Jurkat, Clone E6-1 (cell line): ENCODE measurements at regions not wholly inside any gene's neighbourhood (a gene's known extent, or its start where the extent isn't known, plus 50 kb on each side); places are given as distances from the start of the nearest gene placed in this dataset.
A peak's percentile ranks its signal among the peaks of the same experiment; 100 is the strongest.

Source experiments
- DNase-seq: peaks from one replicate; pipeline ENCODE4 v3.0.0-alpha.2; 2011; ENCODE audit warnings: low read depth, low spot score
- H3K4me3 ChIP-seq: 2 replicates; pipeline ENCODE4 v1.5.1; 2011; ENCODE audit warnings: mild to moderate bottlenecking, low read length, control low read depth, moderate library complexity

GRCh38 chr1:99557546-99558202, 88.2 kb upstream of the PALMD start:
- DNase-seq, result no peak
- no peak overlapping the region for H3K4me3 ChIP-seq

DNA sequence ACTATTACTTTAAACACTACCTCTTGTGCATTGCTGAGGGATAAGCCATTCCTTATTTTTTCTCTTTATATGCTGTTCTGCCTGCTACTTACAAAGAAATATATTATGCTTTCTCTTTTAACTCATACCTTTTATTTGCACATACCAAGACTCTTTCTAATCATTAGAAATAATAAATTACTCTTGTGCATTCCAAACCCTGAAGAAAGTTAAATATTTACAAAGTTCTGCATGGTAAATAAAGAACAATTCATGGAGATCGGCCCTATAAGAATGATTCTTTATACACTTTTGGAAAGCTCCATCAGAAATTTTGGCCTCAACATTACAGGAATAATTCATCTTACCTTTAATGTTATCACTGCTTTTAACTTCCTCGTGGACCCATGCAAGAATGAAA, 86.7 kb upstream of the PALMD start:
- no peak for DNase-seq
- H3K4me3 ChIP-seq, result no peak overlapping the region

DNA sequence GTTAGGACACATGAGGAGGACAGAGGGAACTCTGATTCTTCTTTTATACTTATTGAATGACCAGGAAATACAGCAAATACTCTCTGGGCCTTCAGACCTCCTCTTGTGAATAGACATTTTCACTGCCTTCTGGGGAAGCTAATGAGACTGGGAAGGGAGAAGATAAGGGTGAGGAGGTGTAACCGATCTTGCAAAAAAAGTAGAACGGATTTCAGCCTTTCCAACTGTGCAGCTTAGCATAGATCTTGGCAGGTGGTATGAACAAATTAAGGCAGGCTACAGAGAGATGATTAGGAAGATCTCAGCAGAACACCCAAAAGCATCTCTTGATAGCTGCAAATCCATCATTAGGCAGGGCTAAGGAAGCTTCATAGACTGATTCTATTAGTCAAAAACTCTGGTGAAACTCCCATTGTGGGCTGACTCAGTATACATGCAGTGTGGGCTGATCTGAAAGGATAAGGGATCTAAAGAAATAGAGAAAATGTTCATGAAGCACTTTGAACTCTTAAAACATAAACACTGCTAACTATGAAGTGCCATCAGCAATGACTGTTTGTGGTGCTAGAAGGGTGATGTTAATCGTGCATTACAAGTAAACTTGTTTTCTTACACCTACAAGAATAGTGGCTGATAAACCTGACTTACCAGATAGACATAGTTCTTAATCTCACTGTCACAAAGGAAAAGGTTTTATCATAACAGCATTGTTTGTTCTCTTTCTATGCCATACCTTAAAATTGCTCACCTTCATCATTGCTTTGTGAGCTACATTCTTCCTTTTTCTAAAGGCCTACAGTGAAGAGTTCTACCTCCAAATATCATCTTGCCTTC, 85.5 kb upstream of the PALMD start:
- H3K4me3 ChIP-seq, result no peak overlapping the region
- no peak for DNase-seq

DNA sequence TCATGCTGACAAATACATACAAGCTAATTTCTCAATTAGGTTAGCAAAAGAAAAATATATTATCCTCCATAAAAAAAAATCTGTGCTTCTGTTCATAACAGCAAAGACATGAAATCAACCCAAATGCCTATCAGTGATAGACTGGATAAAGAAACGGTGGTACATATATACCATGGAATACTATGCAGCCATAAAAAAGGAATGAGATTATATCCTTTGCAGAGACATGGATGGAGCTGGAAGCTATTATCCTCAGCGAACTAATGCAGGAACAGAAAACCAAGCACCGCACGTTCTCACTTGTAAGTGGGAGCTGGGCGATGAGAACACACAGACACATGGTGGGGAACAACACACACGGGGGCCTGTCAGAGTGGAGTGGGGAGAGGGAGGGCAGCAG, 84.0 kb upstream of the PALMD start:
- no peak for DNase-seq
- H3K4me3 ChIP-seq, result no peak overlapping the region

DNA sequence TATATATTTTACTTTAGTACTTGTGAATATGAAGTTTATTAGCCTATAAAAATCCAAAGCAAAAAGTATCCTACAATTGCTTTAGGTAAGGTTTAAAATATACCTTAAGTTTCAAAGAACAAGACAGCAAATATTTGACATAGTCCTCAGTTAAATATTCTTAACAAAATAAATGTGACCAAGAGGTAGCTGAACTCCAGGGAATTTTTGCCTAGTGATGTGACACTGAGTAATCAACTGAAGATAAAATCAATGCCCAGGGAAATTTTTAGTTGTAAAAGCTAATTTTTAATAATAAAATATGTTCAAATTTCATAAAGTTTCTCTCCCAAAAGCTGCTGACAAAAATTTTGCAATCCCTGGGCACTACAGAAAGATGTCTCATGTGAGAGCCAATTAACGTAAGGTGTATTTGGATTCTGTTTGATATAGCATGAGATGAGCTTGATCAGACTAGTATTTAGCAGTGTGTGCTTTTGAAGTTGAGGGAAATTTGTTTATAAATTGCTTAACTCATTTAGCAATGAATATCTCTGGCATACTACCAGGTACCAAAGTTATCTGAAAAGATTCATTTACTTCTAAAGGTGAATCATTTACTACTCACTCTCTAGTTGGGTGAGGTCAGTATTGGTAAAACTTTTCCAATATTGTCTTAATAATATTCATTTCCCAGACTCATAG, 80.2 kb upstream of the PALMD start:
- H3K4me3 ChIP-seq, result no peak overlapping the region
- no peak for DNase-seq

- DNase-seq, result no peak
These were observed 79.5 kb upstream of the PALMD start for GRCh38 chr1:99566290-99567021.

GRCh38 chr1:99570486-99571089, 75.3 kb upstream of the PALMD start:
- H3K4me3 ChIP-seq, result no peak overlapping the region
- DNase-seq, result peak; percentile 20

More at GRCh38 chr1:99566290-99567021, 79.5 kb upstream of the PALMD start:
- no peak overlapping the region for H3K4me3 ChIP-seq

DNA sequence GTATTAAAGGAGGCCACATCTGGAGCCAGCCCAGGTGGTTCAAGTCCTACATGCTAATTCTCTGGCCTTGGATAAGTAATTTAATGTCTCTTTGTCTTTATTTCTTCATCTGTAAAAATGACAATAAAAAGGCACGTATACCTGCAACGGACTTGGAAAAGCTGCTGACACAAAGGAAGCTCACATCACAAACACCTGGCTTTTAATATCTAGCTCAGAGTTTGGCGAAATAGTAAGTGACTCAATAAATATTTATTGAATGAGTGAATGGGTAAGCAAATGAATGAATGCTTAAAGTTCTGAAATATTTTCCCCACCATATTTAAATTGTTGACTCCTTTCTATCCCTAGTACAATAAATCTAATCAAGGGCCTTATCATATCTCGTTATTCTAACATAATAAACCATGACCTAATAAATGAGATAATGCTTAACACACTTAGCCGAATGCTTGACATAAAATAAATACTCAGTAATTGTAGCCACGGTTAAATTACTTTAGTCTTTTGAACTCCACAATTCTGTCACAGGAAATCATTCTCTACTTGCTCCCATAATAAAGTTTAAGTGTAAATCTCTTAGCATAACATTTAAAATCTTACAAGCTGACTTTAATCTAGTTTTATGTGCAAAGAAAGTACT, 74.7 kb upstream of the PALMD start:
- no peak for DNase-seq
- H3K4me3 ChIP-seq, result no peak overlapping the region

GRCh38 chr1:99573431-99574217, 72.3 kb upstream of the PALMD start:
- no peak for DNase-seq
- no peak overlapping the region for H3K4me3 ChIP-seq

DNA sequence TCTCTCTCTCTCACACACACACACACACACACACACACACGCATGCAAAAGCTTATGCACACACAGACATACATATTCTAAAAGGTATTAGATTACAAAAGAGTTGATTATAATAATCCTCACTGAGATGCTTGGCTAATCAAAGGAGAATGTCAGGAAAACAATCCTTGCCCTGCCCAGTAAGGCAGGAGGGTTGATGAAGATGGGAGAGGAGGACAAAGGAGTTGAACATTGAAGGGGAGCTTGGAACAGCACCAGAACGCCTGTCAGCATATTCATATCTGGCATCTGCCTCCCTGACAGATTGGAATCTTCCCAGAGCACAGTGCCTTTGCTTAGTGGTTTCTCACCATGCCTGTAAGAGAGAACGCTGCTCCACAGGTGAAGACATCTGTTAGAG, 68.6 kb upstream of the PALMD start:
- DNase-seq, result no peak
- H3K4me3 ChIP-seq, result no peak overlapping the region

GRCh38 chr1:99579691-99580172, 66.2 kb upstream of the PALMD start:
- DNase-seq, result no peak
- H3K4me3 ChIP-seq, result no peak overlapping the region

DNA sequence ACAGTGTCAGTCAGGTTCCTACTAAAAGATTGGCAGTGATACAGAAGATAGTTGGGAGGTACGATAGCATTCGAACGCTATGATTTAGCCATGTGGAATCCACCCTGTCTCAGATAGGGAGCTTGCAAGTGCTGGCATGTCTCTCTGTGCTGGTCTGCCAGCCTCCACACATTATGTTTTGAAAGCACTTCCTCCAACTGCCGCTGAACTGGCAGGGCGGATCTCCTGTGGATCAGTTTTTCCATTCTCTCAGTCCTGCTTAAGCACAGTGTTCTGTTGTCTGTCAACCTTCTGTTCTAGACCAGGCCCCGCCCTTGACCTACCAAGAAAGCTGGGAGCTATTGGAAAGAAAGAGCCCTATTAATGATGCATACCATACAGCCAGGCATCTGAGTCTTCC, 65.5 kb upstream of the PALMD start:
- DNase-seq, result no peak
- H3K4me3 ChIP-seq, result no peak overlapping the region

DNA sequence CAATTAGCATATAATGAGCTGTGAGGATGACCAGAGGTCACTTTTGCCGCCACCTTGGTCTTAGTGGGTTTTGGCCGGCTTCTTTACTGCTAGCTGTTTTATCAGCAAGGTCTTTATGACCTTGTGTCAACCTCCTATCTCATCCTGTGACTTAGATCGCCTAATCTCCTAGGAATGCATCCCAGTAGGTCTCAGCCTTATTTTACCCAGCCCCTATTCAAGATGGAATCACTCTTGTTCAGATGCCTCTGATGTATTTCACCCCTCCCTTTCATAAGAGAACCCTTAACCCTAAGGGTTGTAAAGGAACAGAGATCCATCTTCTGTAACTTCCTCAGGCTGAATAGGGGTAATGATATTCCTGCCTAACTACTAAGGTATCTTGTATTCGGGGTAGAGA, 58.9 kb upstream of the PALMD start:
- H3K4me3 ChIP-seq, result no peak overlapping the region
- no peak for DNase-seq

DNA sequence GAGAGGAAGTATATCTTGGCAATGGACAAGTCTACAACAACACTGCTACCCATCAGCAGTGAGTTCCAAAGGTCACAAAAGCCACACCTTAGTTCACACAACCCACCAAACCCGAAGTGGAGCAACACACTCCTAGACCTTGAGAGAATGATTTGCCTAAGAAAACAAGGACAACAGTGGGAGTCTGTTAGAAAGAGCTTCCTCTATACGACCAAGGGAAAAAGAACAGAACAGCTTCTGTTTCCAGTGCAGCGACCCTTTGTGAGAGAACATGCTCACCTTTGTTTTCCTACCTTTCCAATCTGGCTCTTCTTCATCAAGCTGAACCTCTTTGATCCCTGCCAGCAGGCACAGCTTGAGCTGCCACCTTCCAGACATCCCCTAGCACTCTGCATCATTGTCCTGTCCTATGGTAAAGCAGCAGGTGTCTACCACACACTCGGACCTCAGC, 56.7 kb upstream of the PALMD start:
- DNase-seq, result no peak

DNA sequence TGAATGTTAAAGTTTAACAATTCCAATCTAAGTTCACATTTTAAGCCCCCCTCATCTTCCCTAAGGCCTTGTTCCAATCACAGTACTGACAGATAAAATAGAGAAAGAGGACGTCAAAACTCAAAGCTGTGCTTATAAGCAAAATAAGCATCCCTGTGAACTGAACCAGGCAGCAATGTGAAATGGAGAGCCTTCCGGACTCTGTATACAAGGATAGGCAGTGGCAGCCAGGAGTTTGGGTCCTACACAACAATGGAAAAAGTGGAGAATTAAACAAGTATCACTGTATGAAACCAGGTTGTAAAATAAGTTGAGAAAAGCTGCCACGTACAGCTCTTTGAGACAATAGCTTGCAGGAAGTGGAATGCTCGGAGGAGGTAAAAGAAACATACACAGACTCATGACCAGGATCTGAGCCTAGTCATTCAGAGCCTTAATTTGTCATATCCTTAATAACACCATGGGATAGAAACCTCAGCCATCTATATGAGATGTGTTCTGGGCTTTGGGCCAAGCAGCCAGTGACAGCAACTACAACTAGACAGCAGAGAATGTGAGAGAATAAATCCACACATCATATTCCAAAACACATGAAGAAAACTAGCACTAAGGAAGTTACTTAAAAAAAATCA, 55.2 kb upstream of the PALMD start:
- no peak overlapping the region for H3K4me3 ChIP-seq
- DNase-seq, result no peak

More for the DNA sequence above, 56.7 kb upstream of the PALMD start:
- no peak overlapping the region for H3K4me3 ChIP-seq

DNA sequence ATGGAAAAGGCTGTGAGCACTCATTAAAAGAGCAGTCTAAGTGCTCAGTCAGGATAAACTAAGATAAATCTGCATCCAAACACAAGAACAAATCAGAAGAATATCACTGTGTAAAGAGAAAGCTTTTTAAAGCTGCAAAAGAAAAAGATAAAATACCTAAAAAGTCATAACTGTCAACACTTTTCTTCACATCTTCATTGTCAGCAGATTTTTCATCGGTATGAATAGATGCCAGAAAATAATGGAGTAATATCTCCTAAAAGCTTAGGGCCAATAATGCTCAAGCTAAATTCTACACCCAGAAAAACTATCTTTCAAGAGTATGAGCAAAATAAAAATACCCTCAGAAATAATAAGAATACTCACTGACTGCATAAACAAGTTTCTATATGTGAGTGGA, 54.0 kb upstream of the PALMD start:
- H3K4me3 ChIP-seq, result no peak overlapping the region
- DNase-seq, result no peak

GRCh38 chr1:99594205-99594604, 51.7 kb upstream of the PALMD start:
- no peak overlapping the region for H3K4me3 ChIP-seq
- no peak for DNase-seq
